ENCODE measurements at regions not wholly inside any gene's neighbourhood (a gene's known extent, or its start where the extent isn't known, plus 50 kb on each side); places are given as distances from the start of the nearest gene placed in this dataset.
A peak's percentile ranks its signal among the peaks of the same experiment; 100 is the strongest.

GRCh38 chr20:40968816-40969562 is 59.6 kb upstream of the TOP1 start (continued):
- TF ChIP-seq NR2F6 (IDR thresholded peaks at IDR 0.05) (peak; percentile 64), NR2F6 (CRISPR knock-in tag; IDR thresholded peaks at IDR 0.05) (peak; percentile 66), ZNF646 (CRISPR knock-in tag; IDR thresholded peaks at IDR 0.05) (peak; percentile 68; the same call in 1 of the 2 replicates), DMAP1 (CRISPR knock-in tag; IDR thresholded peaks at IDR 0.05) (peak; percentile 64; the same call in 1 of the 2 replicates), CAMTA2 (CRISPR knock-in tag; IDR thresholded peaks at IDR 0.05; ENCODE audit: borderline replicate concordance) (peak; percentile 44; the same call in 1 of the 2 replicates), TSC22D2 (CRISPR knock-in tag; IDR thresholded peaks at IDR 0.05; ENCODE audit: borderline replicate concordance) (peak; percentile 71; the same call in 1 of the 2 replicates), MED1 (CRISPR knock-in tag; IDR thresholded peaks at IDR 0.05) (peak; percentile 64), ZNF572 (CRISPR knock-in tag; IDR thresholded peaks at IDR 0.05) (0 out of 2 replicates have a peak, but pooled peaks have one; percentile 48), SALL2 (CRISPR knock-in tag; IDR thresholded peaks at IDR 0.05) (peak; percentile 41; the same call in 1 of the 2 replicates), ZGPAT (CRISPR knock-in tag; IDR thresholded peaks at IDR 0.05) (peak; percentile 57; the same call in 1 of the 2 replicates)
- TF ChIP-seq, protein P1, sequence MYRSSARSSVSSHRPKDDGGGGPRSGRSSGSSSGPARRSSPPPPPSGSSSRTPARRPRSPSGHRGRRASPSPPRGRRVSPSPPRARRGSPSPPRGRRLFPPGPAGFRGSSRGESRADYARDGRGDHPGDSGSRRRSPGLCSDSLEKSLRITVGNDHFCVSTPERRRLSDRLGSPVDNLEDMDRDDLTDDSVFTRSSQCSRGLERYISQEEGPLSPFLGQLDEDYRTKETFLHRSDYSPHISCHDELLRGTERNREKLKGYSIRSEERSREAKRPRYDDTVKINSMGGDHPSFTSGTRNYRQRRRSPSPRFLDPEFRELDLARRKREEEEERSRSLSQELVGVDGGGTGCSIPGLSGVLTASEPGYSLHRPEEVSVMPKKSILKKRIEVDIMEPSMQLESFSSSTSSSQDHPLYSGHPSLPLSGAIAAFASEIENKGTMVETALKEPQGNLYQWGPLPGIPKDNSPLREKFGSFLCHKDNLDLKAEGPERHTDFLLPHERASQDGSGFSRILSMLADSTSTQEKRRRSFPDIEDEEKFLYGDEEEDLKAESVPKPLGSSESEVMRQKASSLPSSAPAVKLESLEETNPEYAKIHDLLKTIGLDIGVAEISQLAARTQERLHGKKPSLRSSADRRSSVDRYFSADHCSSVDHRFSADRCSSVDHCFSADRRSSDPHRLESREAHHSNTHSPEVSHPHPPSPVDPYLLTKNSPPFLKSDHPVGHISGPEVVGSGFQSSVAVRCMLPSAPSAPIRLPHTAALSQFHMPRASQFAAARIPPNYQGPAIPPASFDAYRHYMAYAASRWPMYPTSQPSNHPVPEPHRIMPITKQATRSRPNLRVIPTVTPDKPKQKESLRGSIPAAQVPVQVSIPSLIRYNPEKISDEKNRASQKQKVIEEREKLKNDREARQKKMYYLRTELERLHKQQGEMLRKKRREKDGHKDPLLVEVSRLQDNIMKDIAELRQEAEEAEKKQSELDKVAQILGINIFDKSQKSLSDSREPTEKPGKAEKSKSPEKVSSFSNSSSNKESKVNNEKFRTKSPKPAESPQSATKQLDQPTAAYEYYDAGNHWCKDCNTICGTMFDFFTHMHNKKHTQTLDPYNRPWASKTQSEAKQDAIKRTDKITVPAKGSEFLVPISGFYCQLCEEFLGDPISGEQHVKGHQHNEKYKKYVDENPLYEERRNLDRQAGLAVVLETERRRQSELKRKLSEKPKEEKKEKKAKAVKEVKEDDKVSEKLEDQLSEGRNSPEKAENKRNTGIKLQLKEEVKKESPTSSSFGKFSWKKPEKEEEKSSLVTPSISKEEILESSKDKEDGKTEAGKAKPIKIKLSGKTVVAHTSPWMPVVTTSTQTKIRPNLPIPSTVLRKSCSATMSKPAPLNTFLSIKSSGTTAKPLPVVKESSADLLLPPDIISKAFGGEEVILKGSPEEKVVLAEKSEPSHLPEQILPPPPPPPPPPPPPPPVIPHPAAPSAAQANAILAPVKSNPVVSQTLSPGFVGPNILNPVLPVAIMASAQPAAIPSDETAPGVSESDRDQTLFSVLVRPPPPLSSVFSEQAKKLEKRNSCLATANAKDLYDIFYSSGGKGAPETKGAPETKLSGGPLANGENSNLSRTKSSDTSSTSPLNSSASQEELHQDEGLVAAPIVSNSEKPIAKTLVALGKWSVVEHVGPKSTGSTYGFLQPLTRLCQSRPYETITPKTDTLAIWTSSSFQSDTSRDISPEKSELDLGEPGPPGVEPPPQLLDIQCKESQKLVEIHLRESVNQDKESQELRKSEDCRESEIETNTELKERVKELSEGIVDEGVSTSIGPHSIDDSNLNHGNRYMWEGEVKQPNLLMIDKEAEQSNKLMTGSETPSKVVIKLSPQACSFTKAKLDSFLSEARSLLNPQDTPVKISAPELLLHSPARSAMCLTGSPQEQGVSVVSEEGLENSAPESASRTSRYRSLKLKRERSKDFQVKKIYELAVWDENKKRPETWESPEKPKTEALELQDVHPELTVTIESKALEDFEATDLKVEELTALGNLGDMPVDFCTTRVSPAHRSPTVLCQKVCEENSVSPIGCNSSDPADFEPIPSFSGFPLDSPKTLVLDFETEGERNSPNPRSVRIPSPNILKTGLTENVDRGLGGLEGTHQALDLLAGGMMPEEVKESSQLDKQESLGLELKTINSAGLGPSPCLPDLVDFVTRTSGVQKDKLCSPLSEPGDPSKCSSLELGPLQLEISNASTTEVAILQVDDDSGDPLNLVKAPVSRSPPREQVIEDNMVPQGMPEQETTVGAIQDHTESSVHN (CRISPR knock-in tag; IDR thresholded peaks at IDR 0.05), result peak; percentile 66; the same call in 1 of the 2 replicates
